Karpas-422 (cell line): ENCODE measurements at regions not wholly inside any gene's neighbourhood (a gene's known extent, or its start where the extent isn't known, plus 50 kb on each side); places are given as distances from the start of the nearest gene placed in this dataset.
"Not testable (repeated sequence)": the region's sequence is repeated elsewhere in the genome, so short reads cannot be mapped to it uniquely, and the experiment has no call there.

ENCODE experiments used
- DNase-seq: peaks from one replicate; pipeline ENCODE4 v3.0.0-alpha.2; 2015
- H2AFZ ChIP-seq: fragments of 200-600 bp; sonication (generic); 2 replicates; pipeline ENCODE4 v1.6.1; 2014; ENCODE audit warnings: antibody characterized with exemption, low read length, mixed read lengths
- H3K27ac ChIP-seq: fragments of 200-600 bp; sonication (generic); 2 replicates; pipeline ENCODE4 v1.5.1; 2014; ENCODE audit warnings: mild to moderate bottlenecking, low read length, moderate library complexity
- H3K27me3 ChIP-seq: fragments of 200-600 bp; sonication (generic); 2 replicates; pipeline ENCODE4 v1.6.1; 2014; ENCODE audit warnings: low read length, mixed read lengths
- H3K36me3 ChIP-seq: fragments of 200-600 bp; sonication (generic); 2 replicates; pipeline ENCODE4 v1.6.1; 2014; ENCODE audit warnings: low read length, mixed read lengths; ENCODE audit not compliant: insufficient read depth
- H3K4me1 ChIP-seq: fragments of 200-600 bp; sonication (generic); 2 replicates; pipeline ENCODE4 v1.6.1; 2014; ENCODE audit warnings: mild to moderate bottlenecking, low read length, mixed read lengths
- H3K4me2 ChIP-seq: fragments of 200-600 bp; sonication (generic); 2 replicates; pipeline ENCODE4 v1.6.1; 2014; ENCODE audit warnings: low read length, low read depth, mild to moderate bottlenecking; ENCODE audit not compliant: poor library complexity, severe bottlenecking
- H3K4me3 ChIP-seq: fragments of 200-600 bp; sonication (generic); 2 replicates; pipeline ENCODE4 v1.5.1; 2014; ENCODE audit warnings: mild to moderate bottlenecking, antibody characterized with exemption, low read length, mixed read lengths
- H3K79me2 ChIP-seq: fragments of 200-600 bp; sonication (generic); 2 replicates; pipeline ENCODE4 v1.6.1; 2014; ENCODE audit warnings: mild to moderate bottlenecking, low read length, mixed read lengths
- H3K9ac ChIP-seq: fragments of 200-600 bp; sonication (generic); 2 replicates; pipeline ENCODE4 v1.6.0; 2014; ENCODE audit warnings: low read length
- H3K9me2 ChIP-seq: fragments of 200-600 bp; sonication (generic), shearing (Covaris generic); replicated peaks from 2 replicates; pipeline ENCODE4 v1.6.0; 2014; ENCODE audit warnings: mild to moderate bottlenecking, low read length, moderate library complexity; ENCODE audit not compliant: insufficient read depth
- H3K9me3 ChIP-seq: fragments of 300-700, 200-600 bp; sonication (generic); 2 replicates; pipeline ENCODE4 v1.6.1; 2014; ENCODE audit warnings: low read length, mixed read lengths
- H4K20me1 ChIP-seq: fragments of 200-600 bp; sonication (generic); 2 replicates; pipeline ENCODE4 v1.6.1; 2014; ENCODE audit warnings: mild to moderate bottlenecking, antibody characterized with exemption, low read length, low read depth; ENCODE audit not compliant: insufficient read depth

GRCh38 chr6:56725254-56725653, 82.6 kb upstream of the DST start:
- no peak overlapping the region for H3K27ac ChIP-seq
- H3K4me3 ChIP-seq = no peak overlapping the region
- H3K9me2 ChIP-seq = no peaks in the 10 kb centered on the region
- H2AFZ ChIP-seq = no peak overlapping the region
- no peak overlapping the region for H3K4me2 ChIP-seq
- no peaks in the 10 kb centered on the region for H3K9me3 ChIP-seq
- no peak overlapping the region for H3K9ac ChIP-seq
- no peak for DNase-seq
- H3K4me1 ChIP-seq = no peaks in the 10 kb centered on the region
- no peaks in the 10 kb centered on the region for H3K36me3 ChIP-seq
- H3K79me2 ChIP-seq = no peaks in the 10 kb centered on the region
- no peaks in the 10 kb centered on the region for H3K27me3 ChIP-seq
- no peaks in the 10 kb centered on the region for H4K20me1 ChIP-seq

- Histone ChIP-seq H3K27ac (no peak overlapping the region), H3K4me3 (no peak overlapping the region), H3K4me2 (no peak overlapping the region), H4K20me1 (no peaks in the 10 kb centered on the region), H3K9me3 (no peaks in the 10 kb centered on the region), H3K79me2 (no peaks in the 10 kb centered on the region), H3K27me3 (no peaks in the 10 kb centered on the region), H3K4me1 (no peaks in the 10 kb centered on the region), H3K9ac (no peak overlapping the region), H3K9me2 (no peaks in the 10 kb centered on the region), H3K36me3 (no peaks in the 10 kb centered on the region), H2AFZ (no peak overlapping the region)
- DNase-seq = no peak
These were observed 81.8 kb upstream of the DST start for GRCh38 chr6:56724455-56724854.

- Histone ChIP-seq H3K9ac (no peak overlapping the region), H3K9me3 (no peaks in the 10 kb centered on the region), H2AFZ (no peak overlapping the region), H3K36me3 (no peaks in the 10 kb centered on the region), H3K4me1 (no peaks in the 10 kb centered on the region), H4K20me1 (no peaks in the 10 kb centered on the region), H3K9me2 (no peaks in the 10 kb centered on the region), H3K4me3 (no peak overlapping the region), H3K27me3 (no peaks in the 10 kb centered on the region), H3K79me2 (no peaks in the 10 kb centered on the region), H3K4me2 (no peak overlapping the region), H3K27ac (no peak overlapping the region)
- no peak for DNase-seq
These were observed 78.2 kb upstream of the DST start for GRCh38 chr6:56720882-56721281.

GRCh38 chr6:56720202-56720601, 77.5 kb upstream of the DST start:
- DNase-seq, H3K27ac ChIP-seq, H3K27me3 ChIP-seq, H3K4me3 ChIP-seq, H3K4me2 ChIP-seq, H3K36me3 ChIP-seq, H4K20me1 ChIP-seq, H3K79me2 ChIP-seq, H3K9me2 ChIP-seq, H2AFZ ChIP-seq, H3K9ac ChIP-seq, H3K9me3 ChIP-seq, H3K4me1 ChIP-seq: not testable (repeated sequence)

GRCh38 chr6:56719315-56720058, 76.8 kb upstream of the DST start:
- not testable (repeated sequence) for H3K27me3 ChIP-seq, H3K79me2 ChIP-seq, H3K4me1 ChIP-seq, H3K9ac ChIP-seq, H3K9me3 ChIP-seq, H3K27ac ChIP-seq, H2AFZ ChIP-seq, DNase-seq, H3K9me2 ChIP-seq, H3K4me2 ChIP-seq, H3K4me3 ChIP-seq, H4K20me1 ChIP-seq, H3K36me3 ChIP-seq

- H3K79me2 ChIP-seq = no peaks in the 10 kb centered on the region
- no peaks in the 10 kb centered on the region for H3K4me1 ChIP-seq
- H3K36me3 ChIP-seq = no peaks in the 10 kb centered on the region
- H3K9me2 ChIP-seq = no peaks in the 10 kb centered on the region
- H3K27me3 ChIP-seq = no peaks in the 10 kb centered on the region
- DNase-seq = no peak
- no peak overlapping the region for H2AFZ ChIP-seq
- H3K9me3 ChIP-seq = no peaks in the 10 kb centered on the region
- no peak overlapping the region for H3K27ac ChIP-seq
- no peaks in the 10 kb centered on the region for H4K20me1 ChIP-seq
- H3K4me2 ChIP-seq = no peak overlapping the region
- no peak overlapping the region for H3K4me3 ChIP-seq
- H3K9ac ChIP-seq = no peak overlapping the region
These were observed 75.5 kb upstream of the DST start for GRCh38 chr6:56718236-56718635.

- Histone ChIP-seq H2AFZ (no peak overlapping the region), H3K9ac (no peak overlapping the region), H3K27me3 (no peaks in the 10 kb centered on the region), H3K9me3 (no peaks in the 10 kb centered on the region), H3K4me1 (no peaks in the 10 kb centered on the region), H4K20me1 (no peaks in the 10 kb centered on the region), H3K9me2 (no peaks in the 10 kb centered on the region), H3K4me3 (no peak overlapping the region), H3K27ac (no peak overlapping the region), H3K4me2 (no peak overlapping the region), H3K79me2 (no peaks in the 10 kb centered on the region), H3K36me3 (no peaks in the 10 kb centered on the region)
- no peak for DNase-seq
These were observed 73.5 kb upstream of the DST start for GRCh38 chr6:56716229-56716628.

- no peak overlapping the region for H2AFZ ChIP-seq
- no peaks in the 10 kb centered on the region for H3K9me3 ChIP-seq
- H3K9me2 ChIP-seq = no peaks in the 10 kb centered on the region
- H3K27ac ChIP-seq = no peak overlapping the region
- H3K27me3 ChIP-seq = no peaks in the 10 kb centered on the region
- DNase-seq = no peak
- H4K20me1 ChIP-seq = no peaks in the 10 kb centered on the region
- no peaks in the 10 kb centered on the region for H3K4me1 ChIP-seq
- no peak overlapping the region for H3K4me2 ChIP-seq
- H3K36me3 ChIP-seq = no peaks in the 10 kb centered on the region
- no peak overlapping the region for H3K9ac ChIP-seq
- H3K79me2 ChIP-seq = no peaks in the 10 kb centered on the region
- H3K4me3 ChIP-seq = no peak overlapping the region
These were observed 73.1 kb upstream of the DST start for GRCh38 chr6:56715741-56716140.
